HG02678 (cell line): ENCODE measurements at regions not wholly inside any gene's neighbourhood (a gene's known extent, or its start where the extent isn't known, plus 50 kb on each side); places are given as distances from the start of the nearest gene placed in this dataset.
"Not testable (repeated sequence)": the region's sequence is repeated elsewhere in the genome, so short reads cannot be mapped to it uniquely, and the experiment has no call there.

Experiments
- ATAC-seq: cut with Tn5 transposase; IDR thresholded peaks from one replicate; pipeline ENCODE4 v1.9.1; 2021; ENCODE audit warnings: mild to moderate bottlenecking, moderate library complexity; ENCODE audit not compliant: unreplicated experiment

DNA sequence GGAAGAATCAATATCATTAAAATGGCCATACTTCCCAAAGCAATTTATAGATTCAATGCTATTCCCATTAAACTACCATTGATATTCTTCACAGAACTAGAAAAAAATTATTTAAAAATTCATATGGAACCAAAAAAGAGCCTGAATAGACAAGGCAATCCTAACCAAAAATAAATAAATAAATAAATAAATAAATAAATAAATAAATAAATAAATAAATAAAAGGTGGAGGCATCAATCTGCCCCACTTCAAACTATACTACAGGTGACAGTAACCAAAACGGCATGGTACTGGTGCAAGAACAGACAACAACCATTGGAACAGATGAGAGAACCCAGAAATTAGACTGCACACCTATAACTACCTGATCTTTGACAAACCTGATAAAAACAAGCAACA, 598.5 kb upstream of the GRM3 start:
- not testable (repeated sequence) for ATAC-seq

DNA sequence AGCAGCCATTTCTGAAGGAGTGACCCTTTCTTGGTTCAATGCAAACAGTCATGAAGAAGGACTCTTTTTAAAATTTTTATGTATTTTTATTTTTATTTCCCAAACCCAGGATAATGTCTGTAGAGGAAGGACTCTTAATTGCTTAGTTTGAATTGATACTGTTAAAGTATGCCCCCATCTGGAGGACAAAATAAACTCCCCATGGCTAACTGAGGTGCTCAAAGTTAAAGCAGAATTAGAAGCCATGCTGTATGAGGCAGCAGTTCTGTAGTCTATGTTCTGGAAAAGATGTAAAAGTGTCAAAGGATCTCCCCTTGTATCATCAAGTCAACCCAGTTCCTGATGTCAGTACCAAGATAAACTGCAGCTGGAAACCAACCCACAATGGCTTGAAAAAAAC, 617.9 kb upstream of the GRM3 start:
- ATAC-seq: no peak

DNA sequence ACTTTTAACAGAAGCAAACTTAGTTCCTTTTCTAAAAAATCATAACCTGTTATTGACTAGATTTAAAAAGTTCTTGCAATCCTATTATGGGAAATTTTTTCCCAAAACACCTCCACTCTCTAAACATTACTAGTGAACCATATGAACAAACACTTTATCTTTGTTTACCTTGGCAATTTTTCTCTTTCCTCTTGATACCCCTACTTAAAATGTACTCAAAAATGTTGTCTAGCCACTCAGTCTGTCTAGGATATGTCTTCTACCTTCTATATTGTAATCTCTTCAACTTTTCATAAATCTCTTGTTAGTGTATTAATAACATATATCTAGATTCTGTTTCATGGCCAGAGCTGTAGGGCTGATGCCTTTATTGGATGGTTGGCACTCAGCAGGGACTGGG, 630.0 kb upstream of the GRM3 start:
- no peak for ATAC-seq

DNA sequence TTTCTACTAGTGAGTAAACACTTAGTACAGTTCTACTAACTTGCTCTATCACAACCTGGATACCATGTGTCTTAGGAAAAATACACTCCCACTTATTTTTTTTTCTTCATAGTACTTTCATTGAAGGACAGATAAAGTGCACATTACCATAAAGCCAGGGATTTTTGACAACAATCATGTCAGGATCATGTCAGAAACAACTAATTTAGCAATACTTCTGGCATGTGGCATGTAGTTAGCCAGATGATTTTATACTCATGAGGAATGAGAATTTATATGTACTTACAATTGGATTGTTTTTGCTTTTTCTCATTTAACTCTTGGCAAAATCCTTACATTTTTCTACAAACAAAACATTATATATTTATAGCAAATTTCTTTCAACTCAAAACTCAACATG, 630.7 kb upstream of the GRM3 start:
- ATAC-seq: no peak

DNA sequence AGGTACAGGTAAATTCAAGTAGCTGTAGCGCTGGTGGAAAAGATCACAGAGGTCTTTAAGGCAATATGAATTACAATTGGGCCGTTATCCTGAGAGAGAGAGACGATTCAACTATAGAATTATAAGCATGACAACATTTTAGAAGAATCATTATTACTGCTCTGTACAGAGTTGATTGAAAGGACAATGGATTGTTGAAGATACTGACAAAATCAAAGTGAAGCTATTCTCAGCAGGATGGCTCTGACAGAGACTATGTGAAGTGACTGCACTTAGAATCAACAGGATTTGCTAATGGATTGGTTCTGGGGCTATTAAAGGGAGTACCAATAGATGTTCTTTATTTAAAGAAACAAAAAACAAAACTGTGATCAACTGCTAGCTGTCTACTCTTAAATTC, 634.8 kb upstream of the GRM3 start:
- ATAC-seq: no peak

DNA sequence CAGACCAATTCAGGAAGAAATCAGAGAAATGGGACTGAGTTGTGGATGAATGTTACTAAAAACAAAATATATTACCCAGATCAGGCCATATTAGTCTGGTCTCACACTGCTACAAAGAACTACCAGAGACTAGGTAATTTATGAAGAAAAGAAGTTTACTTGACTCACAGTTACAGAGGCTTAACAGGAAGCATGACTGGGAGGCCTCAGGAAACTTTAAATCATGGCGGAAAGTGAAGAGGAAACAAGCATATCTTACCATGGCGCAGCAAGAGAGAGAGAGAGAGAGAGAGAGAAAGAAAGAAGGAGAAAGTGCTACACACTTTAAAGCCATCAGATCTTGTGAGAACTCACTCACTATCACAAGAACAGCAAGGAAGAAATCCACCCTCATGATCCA, 636.8 kb upstream of the GRM3 start:
- no peak for ATAC-seq

DNA sequence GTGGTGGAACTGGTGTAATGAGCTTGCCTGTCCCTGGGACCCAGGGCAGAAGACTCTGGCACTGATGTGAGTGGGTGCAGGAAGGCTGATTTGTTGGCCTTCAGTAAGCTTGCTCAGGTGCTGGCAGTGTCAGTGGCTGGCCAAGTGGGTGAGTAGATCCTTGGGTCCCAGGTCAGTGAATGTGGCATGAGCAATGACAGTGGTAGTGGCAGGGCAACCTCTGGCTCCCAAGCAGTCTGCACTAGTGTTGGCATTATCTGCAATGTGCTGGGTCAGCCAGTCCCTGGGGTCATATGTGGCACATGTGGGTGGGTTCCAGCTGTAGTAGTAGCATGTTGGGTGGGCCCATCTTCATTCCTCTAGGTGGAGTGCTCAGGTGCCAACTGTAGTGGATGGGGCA, 640.9 kb upstream of the GRM3 start:
- no peak for ATAC-seq

DNA sequence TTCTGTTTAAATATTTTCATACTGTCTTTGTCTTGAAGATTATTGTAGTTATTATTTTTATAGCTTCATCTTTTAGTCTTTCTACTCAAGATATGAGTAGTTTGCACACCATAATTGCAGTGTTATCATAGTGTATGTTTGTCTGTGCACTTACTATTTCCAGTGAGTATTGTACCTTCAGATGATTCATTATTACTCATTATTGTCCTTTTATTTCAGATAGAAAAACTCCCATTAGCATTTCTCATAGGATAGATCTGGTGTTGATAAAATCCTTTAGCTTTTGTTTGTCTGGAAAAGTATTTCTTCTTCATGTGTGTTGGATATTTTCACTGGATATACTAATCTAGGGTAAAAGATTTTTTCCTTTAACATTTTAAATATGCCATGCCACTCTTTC, 646.2 kb upstream of the GRM3 start:
- no peak for ATAC-seq

DNA sequence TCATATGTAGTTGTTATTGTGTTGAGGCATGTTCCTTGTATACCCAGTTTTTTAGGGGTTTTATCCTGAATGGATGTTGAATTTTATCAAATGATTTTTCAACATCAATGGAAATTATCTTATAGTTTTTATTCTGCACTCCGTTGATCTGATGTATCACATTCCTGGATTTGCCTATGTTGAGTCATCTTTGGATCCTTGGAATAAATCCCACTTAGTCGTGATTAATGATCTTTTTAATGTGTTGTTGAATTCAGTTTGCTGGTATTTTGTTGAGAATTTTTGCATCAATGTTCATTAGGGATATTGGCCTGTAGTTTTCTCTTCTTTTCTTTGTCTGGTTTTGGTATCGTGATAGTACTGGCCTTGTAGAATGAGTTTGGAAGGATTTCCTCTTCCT, 648.6 kb upstream of the GRM3 start:
- ATAC-seq: no peak

DNA sequence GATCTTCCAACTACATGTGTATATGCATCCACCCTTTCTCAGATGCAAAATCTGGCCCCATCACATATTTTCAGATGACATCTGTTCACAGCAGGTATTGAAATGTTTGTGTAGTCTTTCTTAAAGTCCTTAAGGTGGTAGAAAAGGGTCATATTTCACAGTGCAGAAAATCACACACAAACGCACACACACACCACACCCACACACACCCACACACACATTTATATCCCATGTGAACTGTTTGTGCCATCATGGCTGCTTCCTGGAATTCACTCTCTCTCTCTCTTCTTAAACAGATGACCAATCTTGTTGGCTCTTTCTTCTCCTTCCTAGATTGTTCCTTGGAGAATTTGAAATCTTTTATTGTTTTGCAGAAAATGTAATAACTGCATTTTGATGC, 663.0 kb upstream of the GRM3 start:
- ATAC-seq: no peak

DNA sequence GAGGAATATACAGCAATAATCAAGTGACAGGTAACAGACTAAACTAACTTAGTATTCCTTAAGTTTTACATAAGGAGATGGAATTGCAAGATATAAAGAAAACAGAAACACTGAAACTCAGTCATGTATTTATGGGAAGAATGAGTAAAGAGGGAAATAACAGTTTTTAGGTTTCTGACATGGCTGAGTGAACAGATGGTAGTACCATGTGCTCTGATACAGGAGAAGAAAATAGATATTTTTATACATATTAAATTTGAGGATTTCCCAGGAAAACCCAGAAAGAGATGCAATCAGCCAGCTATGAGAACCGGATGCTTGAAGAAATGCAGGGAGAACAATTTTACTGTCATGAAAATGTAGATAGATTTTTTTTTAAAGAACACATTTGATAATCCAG, 669.5 kb upstream of the GRM3 start:
- ATAC-seq: no peak

DNA sequence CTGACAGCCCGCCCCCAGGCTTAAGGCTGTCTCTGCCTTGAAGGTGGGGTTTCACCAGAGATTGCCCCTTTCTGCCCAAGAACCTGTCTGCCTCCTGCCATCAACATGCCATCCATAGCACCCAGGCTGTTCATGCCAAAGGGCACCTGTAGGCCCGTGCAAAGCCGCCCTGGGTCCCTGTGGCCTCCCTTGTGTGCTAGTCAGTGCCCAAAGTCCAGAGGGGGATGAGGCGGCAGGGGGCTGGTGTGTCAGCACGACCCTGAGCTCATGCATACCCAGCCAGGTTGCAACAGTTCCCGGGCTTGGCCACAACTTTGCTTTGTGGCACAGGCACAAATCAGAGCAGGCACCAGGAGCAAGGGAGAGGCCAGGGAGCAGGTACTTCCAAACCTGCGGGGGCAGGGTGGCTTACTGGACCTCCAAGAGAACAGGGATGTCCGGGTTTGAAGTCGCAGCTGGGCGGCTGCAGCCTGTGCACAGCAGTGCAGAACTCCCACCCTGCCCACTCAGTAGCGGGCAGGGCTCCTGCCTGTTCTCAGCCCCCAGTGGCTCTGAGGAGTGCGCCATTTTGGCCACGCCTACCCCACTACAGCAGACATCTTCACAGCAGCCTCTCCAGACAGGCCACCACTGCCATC, 671.1 kb upstream of the GRM3 start:
- no peak for ATAC-seq

DNA sequence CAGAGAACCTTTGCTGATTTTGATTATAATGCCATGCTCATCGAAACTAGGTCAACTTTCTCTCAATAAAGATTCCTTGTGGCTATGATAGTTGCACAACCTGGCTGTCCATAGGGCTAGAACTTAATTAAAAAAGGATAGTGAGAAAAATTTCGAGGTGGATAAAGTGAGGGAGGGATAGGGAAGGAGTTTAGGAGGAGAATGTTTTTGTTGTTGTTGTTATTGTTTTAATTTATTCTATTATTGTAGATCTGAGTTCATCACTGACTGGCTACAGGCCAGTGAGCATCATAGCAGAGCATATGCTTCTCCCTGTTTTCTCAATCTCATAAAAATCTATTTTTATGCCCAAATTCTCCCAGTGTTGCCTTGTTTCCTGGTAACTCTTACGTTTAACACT, 688.7 kb upstream of the GRM3 start:
- no peak for ATAC-seq

DNA sequence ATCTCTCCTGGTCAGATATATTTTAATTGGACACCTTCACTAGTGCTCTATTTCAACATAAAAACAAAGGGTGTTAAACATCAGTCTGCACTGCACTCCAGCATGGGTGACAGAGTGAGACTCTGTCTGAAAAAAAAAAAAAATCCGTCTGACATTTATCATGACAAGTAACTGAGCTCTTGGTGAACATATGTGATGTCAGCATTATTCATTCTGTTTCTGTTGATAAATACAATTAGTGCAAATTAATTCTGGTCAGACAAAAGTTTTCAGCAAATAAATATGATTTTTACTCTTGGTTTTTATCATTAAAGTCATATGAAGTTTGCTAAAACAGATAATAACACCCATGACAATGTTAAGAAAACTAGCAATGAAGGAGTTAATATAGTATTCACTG, 692.8 kb upstream of the GRM3 start:
- ATAC-seq: no peak

DNA sequence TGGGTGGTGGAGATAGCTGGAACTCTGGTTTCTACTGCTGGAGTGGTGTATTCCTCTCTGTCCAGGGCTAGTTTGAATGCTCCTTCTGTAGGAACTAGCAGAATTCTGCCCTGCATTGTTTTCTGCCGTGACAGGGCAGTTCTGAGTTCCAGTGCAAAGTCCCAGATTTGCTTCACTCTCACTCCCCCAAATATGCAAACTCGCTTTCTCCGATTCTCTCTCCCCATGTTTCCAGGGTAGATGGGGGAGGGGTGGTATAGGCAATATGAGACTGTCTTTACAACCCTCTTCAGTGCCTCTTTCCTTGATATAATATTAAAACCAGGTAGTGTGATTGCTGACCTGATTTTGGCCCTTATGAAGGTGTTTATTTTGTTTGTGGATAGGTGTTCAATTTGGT, 693.3 kb upstream of the GRM3 start:
- no peak for ATAC-seq

DNA sequence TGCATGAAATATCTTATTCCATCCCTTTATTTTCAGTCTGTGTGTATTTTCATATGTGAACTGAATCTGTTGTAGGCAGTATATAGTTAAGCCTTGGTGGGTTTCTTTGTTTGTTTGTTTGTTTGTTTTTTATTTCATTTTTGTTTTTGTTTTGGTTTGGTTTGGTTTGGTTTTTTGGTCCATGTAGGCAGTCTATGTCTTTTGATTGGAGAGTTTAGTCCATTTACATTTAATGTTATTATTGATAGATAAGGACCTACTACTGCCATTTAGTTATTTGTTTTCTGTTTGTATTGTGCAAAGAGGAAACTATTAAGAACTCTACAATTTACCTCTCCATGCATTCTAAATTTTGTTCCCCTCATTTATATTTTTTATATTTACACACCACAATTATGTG, 695.9 kb upstream of the GRM3 start:
- no peak for ATAC-seq

DNA sequence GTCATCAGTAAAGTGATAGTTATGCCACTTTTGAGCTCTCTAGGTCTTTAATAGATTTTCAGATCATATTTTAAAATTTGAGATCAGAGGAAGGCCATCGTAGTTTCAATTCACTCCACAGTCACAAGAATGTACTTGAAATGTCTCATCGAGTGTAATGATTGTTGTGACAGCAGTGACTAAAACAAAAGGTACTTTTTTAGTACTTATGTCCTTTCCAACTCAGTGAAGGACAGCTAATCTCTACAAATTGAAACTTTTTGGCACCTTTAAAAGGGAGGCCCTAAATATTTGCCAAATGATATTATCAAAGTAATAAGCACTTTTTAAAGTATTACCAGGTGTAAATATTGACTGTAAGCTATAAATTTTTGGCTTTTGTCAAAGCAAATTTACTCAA, 702.9 kb upstream of the GRM3 start:
- no peak for ATAC-seq

DNA sequence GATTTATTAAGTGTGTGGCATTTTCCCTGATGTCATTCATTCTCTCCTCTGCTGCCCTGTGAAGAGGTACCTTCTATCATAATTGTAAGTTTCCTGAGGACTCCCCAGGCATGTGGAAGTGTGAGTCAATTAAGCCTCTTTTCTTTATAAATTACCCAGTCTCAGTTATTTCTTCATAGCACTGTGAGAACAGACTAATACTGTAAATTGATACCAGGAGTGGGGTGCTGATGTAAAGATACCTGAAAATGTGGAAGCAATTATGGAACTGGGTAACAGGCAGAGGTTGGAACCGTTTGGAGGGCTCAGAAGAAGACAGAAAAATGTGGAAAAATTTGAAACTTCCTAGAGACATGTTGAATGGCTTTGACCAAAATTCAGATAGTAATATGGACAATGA, 711.8 kb upstream of the GRM3 start:
- no peak for ATAC-seq

DNA sequence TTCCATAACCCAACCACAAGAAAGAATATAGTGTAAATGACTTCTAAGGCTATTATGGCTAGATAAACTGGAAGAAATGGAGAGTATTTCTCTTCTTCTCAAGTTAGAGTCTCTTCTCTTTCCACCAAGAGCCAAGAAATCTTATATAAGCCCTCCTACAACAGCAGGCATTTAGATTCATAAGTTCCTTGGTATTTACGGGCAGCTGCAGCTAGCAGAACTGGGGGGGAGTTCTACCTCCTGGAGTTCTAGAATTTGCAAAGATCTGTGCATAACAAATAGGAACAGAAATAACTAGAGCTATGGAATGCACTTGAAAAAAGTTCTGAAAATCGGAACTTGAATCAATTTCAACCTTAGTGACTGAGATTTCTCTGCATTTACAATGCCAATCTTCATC, 715.2 kb upstream of the GRM3 start:
- ATAC-seq: no peak

DNA sequence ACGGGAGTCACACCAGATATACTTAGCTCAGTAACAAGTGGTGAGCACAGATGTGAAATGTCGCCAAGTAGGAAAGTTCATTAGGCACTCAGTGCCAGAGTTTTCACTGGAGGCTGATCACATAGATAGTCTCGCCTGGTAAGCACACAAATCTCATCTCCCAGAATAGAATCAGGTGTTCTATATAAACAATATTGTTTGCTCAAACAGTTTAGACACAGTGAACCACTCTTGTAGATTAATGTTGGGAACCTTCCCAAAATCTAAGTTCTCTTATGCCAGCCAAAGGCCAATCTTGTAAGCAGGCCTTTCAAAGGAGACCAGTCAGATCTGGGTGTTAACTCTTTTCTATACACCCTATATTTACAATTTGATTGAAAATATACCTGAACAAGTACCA, 716.5 kb upstream of the GRM3 start:
- ATAC-seq: no peak

DNA sequence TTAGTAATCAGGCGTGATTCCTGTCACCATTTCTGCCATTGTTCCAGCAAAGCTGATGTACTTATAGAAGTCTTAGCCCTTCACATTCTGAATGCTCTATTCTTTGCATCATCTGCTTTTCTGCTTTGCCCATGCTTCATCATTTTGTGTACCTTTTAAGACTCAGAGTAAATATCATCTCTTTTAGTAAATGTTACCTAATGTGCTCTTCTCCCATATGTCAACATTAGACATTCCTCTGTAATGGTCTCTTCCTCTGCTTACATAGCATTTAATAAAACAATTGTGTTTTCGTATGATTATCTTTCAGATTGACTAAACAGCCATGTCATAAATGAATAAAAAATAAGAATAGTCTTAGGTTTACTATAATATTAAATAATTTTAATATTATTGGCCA, 719.6 kb upstream of the GRM3 start:
- no peak for ATAC-seq

DNA sequence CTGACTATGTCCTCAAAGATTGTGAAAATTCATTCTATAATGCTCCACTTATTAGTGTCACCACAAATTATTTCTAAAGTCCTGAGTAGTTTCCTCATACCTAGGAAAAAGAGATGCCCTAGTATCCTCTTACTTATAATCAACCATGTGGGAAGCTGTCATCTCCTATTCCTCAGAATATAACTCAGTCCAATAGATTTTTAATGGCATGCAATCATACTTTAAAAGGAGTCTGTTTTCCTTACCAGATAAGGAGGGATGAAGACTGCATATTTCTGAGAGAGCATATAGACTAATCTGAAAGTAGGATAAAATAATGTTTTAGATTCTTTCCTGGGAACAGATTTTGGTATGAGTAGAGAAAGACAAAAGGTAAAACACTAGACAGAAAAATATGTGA, 727.7 kb upstream of the GRM3 start:
- ATAC-seq: no peak

DNA sequence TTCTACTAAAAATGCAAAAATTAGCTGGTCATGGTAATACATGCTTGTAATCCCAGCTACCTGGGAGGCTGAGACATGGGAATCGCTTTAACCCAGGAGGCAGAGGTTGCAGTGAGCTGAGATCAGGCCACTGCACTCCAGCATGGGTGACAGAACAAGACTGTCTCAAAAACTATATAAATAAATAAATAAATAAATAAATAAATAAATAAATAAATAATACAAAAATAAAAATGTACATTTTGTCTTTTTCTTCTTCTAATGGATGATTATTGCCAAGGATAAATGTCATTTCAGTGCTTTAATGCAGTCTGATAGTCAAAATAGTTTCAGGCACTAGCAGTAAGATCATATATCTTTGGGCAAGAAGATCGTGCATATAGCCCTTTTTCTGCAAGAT, 727.6 kb upstream of the SEMA3D start:
- ATAC-seq: no peak

DNA sequence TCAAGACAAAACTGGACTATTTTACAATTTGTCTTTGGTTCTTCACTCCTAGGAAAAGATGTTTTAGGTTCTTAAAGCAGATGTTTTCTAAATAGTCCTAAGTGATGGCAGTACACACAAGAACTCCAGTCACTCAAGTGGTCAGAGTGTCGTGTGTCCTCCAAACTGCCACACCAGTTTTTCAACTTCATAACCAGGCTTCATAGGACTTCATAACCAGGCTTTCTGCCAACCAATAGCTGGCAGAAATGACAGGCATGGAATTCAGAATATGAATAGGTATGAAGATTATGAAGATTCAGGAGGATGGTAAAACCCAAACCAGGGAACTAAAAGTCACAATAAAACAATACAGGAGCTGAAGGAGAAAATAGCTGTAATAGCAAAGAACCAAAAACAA, 721.2 kb upstream of the SEMA3D start:
- ATAC-seq: no peak
